GM23338 (cell line): ENCODE measurements at regions not wholly inside any gene's neighbourhood (a gene's known extent, or its start where the extent isn't known, plus 50 kb on each side); places are given as distances from the start of the nearest gene placed in this dataset.

Source experiments
- ATAC-seq: fragments of 200-7000 bp; cut with Tn5 transposase; 3 replicates; pipeline ENCODE4 v1.9.1; 2020
- DNase-seq: peaks from one replicate; pipeline ENCODE4 v3.0.0-alpha.2; 2015; ENCODE audit warnings: low spot score
- H2AFZ ChIP-seq: fragments of 200-600 bp; sonication (generic); 2 replicates; pipeline ENCODE4 v1.8.0; 2016; ENCODE audit warnings: antibody characterized with exemption, mild to moderate bottlenecking, moderate library complexity
- H3F3A ChIP-seq: fragments of 200-600 bp; sonication (generic); replicated peaks from 2 replicates; pipeline ENCODE4 v1.8.0; 2017; ENCODE audit warnings: antibody characterized with exemption, mixed run types, low read depth
- H3K27ac ChIP-seq: fragments of 200-600 bp; sonication (generic); 2 replicates; pipeline ENCODE4 v1.6.1; 2016; ENCODE audit warnings: low read depth
- H3K27me3 ChIP-seq: fragments of 200-600 bp; sonication (generic); 2 replicates; pipeline ENCODE4 v1.8.0; 2016; ENCODE audit warnings: mild to moderate bottlenecking, mixed run types, moderate library complexity; ENCODE audit not compliant: insufficient read depth
- H3K36me3 ChIP-seq: fragments of 200-600 bp; sonication (generic); 2 replicates; pipeline ENCODE4 v1.8.0; 2016; ENCODE audit warnings: mild to moderate bottlenecking; ENCODE audit not compliant: insufficient read depth
- H3K4me1 ChIP-seq: fragments of 200-600 bp; sonication (generic); 2 replicates; pipeline ENCODE4 v1.8.0; 2016; ENCODE audit warnings: mild to moderate bottlenecking, moderate library complexity; ENCODE audit not compliant: insufficient read depth
- H3K4me2 ChIP-seq: fragments of 200-600 bp; sonication (generic); 2 replicates; pipeline ENCODE4 v1.7.1; 2017; ENCODE audit warnings: mixed run types
- H3K4me3 ChIP-seq: fragments of 200-600 bp; sonication (generic); 2 replicates; pipeline ENCODE4 v1.6.1; 2016; ENCODE audit warnings: mixed run types
- H3K79me2 ChIP-seq: fragments of 200-600 bp; sonication (generic); replicated peaks from 2 replicates; pipeline ENCODE4 v1.8.0; 2017; ENCODE audit warnings: mild to moderate bottlenecking; ENCODE audit not compliant: insufficient read depth
- H3K9me2 ChIP-seq: fragments of 200-600 bp; sonication (generic); 2 replicates; pipeline ENCODE4 v1.8.0; 2017; ENCODE audit not compliant: insufficient read depth
- H4K20me1 ChIP-seq: fragments of 200-600 bp; sonication (generic); replicated peaks from 2 replicates; pipeline ENCODE4 v1.8.0; 2017; ENCODE audit warnings: mild to moderate bottlenecking; ENCODE audit not compliant: insufficient read depth
- H3K27ac Mint-ChIP-seq: 2 replicates; pipeline ENCODE4 v1.8.0; 2020; ENCODE audit warnings: inconsistent platforms, mild to moderate bottlenecking, moderate library complexity, mixed read lengths
- H3K27me3 Mint-ChIP-seq: 3 replicates; pipeline ENCODE4 v1.8.0; 2022; ENCODE audit warnings: low read depth, mild to moderate bottlenecking, moderate library complexity, mixed read lengths, inconsistent platforms; ENCODE audit not compliant: insufficient read depth, poor library complexity
- H3K36me3 Mint-ChIP-seq: 3 replicates; pipeline ENCODE4 v1.8.0; 2021; ENCODE audit warnings: low read depth, mild to moderate bottlenecking, inconsistent platforms, moderate library complexity, mixed read lengths
- H3K4me1 Mint-ChIP-seq: 3 replicates; pipeline ENCODE4 v1.8.0; 2020; ENCODE audit warnings: mild to moderate bottlenecking, inconsistent platforms, mixed read lengths
- H3K4me3 Mint-ChIP-seq: 3 replicates; pipeline ENCODE4 v1.8.0; 2021; ENCODE audit warnings: moderate library complexity, mild to moderate bottlenecking, inconsistent platforms, mixed read lengths
- H3K9me3 Mint-ChIP-seq: 3 replicates; pipeline ENCODE4 v1.8.0; 2020; ENCODE audit warnings: moderate library complexity, mild to moderate bottlenecking, inconsistent platforms, mixed read lengths
- CREB1 ChIP-seq: fragments of 250-450 bp; sonication (Bioruptor Pico); IDR thresholded peaks from 2 replicates; pipeline ENCODE4 v1.5.0; 2020; ENCODE audit warnings: low read depth, mild to moderate bottlenecking, moderate library complexity
- ETS1 ChIP-seq: IDR thresholded peaks from 2 replicates; pipeline ENCODE4 v1.6.1; 2016; ENCODE audit warnings: antibody characterized with exemption
- EZH2phosphoT487 ChIP-seq: fragments of 200-600 bp; sonication (generic); IDR thresholded peaks from one replicate; pipeline ENCODE4 v1.8.1; 2018; ENCODE audit warnings: antibody characterized with exemption; ENCODE audit not compliant: unreplicated experiment
- JUNB ChIP-seq: IDR thresholded peaks from one replicate; pipeline ENCODE4 v1.6.1; 2016; ENCODE audit warnings: antibody characterized with exemption; ENCODE audit not compliant: unreplicated experiment
- NANOG ChIP-seq: IDR thresholded peaks from 2 replicates; pipeline ENCODE4 v1.6.1; 2016; ENCODE audit warnings: antibody characterized with exemption, borderline replicate concordance
- POLR2AphosphoS5 ChIP-seq: IDR thresholded peaks from 2 replicates; pipeline ENCODE4 v1.6.1; 2016; ENCODE audit warnings: antibody characterized with exemption, low read depth
- REST ChIP-seq: IDR thresholded peaks from one replicate; pipeline ENCODE4 v1.6.1; 2018; ENCODE audit warnings: antibody characterized with exemption; ENCODE audit not compliant: unreplicated experiment
- STAT1 ChIP-seq: IDR thresholded peaks from one replicate; pipeline ENCODE4 v1.6.1; 2016; ENCODE audit warnings: antibody characterized with exemption; ENCODE audit not compliant: unreplicated experiment
- ZNF114 ChIP-seq: fragments of 250-450 bp; sonication (Bioruptor Pico); IDR thresholded peaks from 2 replicates; pipeline ENCODE4 v1.5.0; 2020; ENCODE audit warnings: mild to moderate bottlenecking, moderate library complexity
- ZNF331 ChIP-seq: fragments of 250-450 bp; sonication (Bioruptor Pico); IDR thresholded peaks from 2 replicates; pipeline ENCODE4 v1.5.0; 2020; ENCODE audit warnings: low read depth, mild to moderate bottlenecking, moderate library complexity
- ZNF462 ChIP-seq: fragments of 250-450 bp; sonication (Bioruptor Pico); IDR thresholded peaks from 2 replicates; pipeline ENCODE4 v1.5.0; 2020; ENCODE audit warnings: mild to moderate bottlenecking, moderate library complexity

- Histone ChIP-seq H3F3A (no peaks in the 10 kb centered on the region), H3K4me3 (no peak overlapping the region), H3K4me2 (no peak overlapping the region), H3K4me1 (peaks cover 2% of the 10 kb centered on the region), H4K20me1 (no peaks in the 10 kb centered on the region), H3K27me3 (no peaks in the 10 kb centered on the region), H2AFZ (no peak overlapping the region), H3K79me2 (no peaks in the 10 kb centered on the region), H3K36me3 (no peaks in the 10 kb centered on the region), H3K27ac (no peak overlapping the region), H3K9me2 (no peaks in the 10 kb centered on the region)
- TF ChIP-seq STAT1 (no peak), ZNF331 (CRISPR knock-in tag) (no peak), ETS1 (no peak), POLR2AphosphoS5 (no peak), ZNF114 (CRISPR knock-in tag) (no peak), EZH2phosphoT487 (no peak), ZNF462 (CRISPR knock-in tag) (no peak), CREB1 (CRISPR knock-in tag) (no peak), JUNB (no peak), NANOG (no peak), REST (no peak)
- ATAC-seq (no peak), DNase-seq (no peak)
- Mint-ChIP-seq H3K4me3 (no peak overlapping the region), H3K9me3 (0 out of 3 replicates have a peak, but pooled peaks cover 2% of the 10 kb centered on the region), H3K27ac (no peak overlapping the region), H3K36me3 (no peaks in the 10 kb centered on the region), H3K27me3 (peaks cover 1% of the 10 kb centered on the region), H3K4me1 (peaks cover 11% of the 10 kb centered on the region)
Observed at GRCh38 chr20:52015155-52015554, 176.4 kb downstream of the ZFP64 start.
